ENCODE measurements at regions not wholly inside any gene's neighbourhood (a gene's known extent, or its start where the extent isn't known, plus 50 kb on each side); places are given as distances from the start of the nearest gene placed in this dataset.
A peak's percentile ranks its signal among the peaks of the same experiment; 100 is the strongest.

DNA sequence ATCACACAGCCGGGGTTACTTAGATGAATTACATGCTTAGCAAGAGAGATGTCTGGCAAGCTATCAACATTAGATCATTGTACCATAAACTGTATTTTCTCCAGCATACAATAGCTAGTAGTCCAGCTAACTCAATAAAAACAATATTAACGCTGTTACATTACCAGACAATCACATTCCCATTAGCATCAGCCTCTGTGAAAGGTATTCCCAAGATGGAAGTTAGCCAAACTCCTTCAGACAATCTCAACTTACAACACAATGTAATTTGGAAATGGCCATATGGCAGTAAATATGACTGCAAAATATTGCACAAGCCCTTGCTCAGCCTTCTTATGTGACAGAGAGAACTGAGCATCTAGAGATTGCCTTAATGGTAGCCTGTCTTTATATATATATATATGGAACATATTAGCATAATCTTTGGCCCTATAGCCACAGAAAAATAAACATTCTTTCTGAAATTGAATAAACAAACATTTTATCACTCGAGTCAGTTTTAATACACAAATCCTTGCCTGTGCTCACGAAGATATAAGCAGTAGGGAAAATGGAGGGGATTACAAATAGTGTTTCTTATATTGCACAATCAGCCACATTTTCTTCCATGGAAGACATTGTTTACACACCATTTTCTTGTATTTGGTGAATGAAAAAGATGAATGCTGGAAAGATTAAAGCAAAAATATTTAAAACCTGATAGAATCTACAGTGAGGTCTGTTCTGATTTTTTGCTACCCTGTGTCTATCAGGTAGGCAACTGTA is 1060.5 kb downstream of the DIAPH3 start:
- H3K4me1 ChIP-seq (ENCODE audit: control insufficient read depth, insufficient read depth, low read length) = no peaks in the 10 kb centered on the region
- peak; percentile 88 for TF ChIP-seq HIC1 (tag by site-specific recombination; IDR thresholded peaks at IDR 0.05)
- TF ChIP-seq ZNF600 (tag by site-specific recombination; IDR thresholded peaks at IDR 0.05) = no peak
- no peak overlapping the region for H3K4me3 ChIP-seq (ENCODE audit: low read depth, low read length)
- ChIA-PET POLR2A (no interaction called here), CTCF (interaction anchor here (0.6 kb wide), 1 partner anchor 576 kb away, joined by 3 read pairs; no protein-coding TSS in a partner anchor)
- no peaks in the 10 kb centered on the region for H3K36me3 ChIP-seq (ENCODE audit: control insufficient read depth in 2 of 2, insufficient read depth in 1 of 2, low read length in 2 of 2)
- H3K27ac ChIP-seq (ENCODE audit: extremely low read depth, low read depth, low read length) = no peak overlapping the region
- no peaks in the 10 kb centered on the region for H3K9me3 ChIP-seq (ENCODE audit: control insufficient read depth, insufficient read depth, low read depth, low read length)

DNA sequence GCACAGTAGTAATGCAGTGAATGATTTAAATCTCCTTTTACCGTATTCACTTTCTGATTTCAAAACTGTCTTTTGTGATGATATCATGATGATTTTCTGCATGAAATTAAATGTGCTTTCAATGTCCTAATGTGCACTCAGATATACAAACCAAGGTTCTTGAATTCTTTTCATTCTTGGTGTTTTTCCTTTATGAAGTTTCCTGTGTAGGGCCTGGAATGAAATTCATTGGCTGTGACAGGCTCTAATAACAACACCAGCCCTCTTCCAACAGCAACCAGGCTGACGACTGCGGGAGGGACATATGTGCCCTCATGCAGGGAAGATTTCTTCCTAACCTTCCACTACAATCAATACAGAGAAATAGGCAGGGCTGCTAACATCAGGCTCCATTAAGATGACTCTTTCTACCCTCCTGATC is 1052.0 kb downstream of the DIAPH3 start:
- Histone ChIP-seq H3K4me3 (ENCODE audit: low read depth, low read length) (no peak overlapping the region), H3K36me3 (ENCODE audit: control insufficient read depth in 2 of 2, insufficient read depth in 1 of 2, low read length in 2 of 2) (no peaks in the 10 kb centered on the region), H3K27ac (ENCODE audit: extremely low read depth, low read depth, low read length) (no peak overlapping the region), H3K4me1 (ENCODE audit: control insufficient read depth, insufficient read depth, low read length) (no peaks in the 10 kb centered on the region), H3K9me3 (ENCODE audit: control insufficient read depth, insufficient read depth, low read depth, low read length) (no peaks in the 10 kb centered on the region)
- TF ChIP-seq ZNF132 (tag by site-specific recombination; IDR thresholded peaks at IDR 0.05; ENCODE audit: borderline replicate concordance) = no peak
- no peak for TF ChIP-seq KLF10 (tag by site-specific recombination; IDR thresholded peaks at IDR 0.05)
- TF ChIP-seq ZNF777 (tag by site-specific recombination; IDR thresholded peaks at IDR 0.05; ENCODE audit: borderline replicate concordance) = no peak
- no peak for TF ChIP-seq SP7 (tag by site-specific recombination; IDR thresholded peaks at IDR 0.05)
- TF ChIP-seq, protein P1, sequence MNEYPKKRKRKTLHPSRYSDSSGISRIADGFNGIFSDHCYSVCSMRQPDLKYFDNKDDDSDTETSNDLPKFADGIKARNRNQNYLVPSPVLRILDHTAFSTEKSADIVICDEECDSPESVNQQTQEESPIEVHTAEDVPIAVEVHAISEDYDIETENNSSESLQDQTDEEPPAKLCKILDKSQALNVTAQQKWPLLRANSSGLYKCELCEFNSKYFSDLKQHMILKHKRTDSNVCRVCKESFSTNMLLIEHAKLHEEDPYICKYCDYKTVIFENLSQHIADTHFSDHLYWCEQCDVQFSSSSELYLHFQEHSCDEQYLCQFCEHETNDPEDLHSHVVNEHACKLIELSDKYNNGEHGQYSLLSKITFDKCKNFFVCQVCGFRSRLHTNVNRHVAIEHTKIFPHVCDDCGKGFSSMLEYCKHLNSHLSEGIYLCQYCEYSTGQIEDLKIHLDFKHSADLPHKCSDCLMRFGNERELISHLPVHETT (tag by site-specific recombination; IDR thresholded peaks at IDR 0.05) = no peak
- no peak for TF ChIP-seq ZBTB49 (tag by site-specific recombination; IDR thresholded peaks at IDR 0.05; ENCODE audit: low read depth)
- TF ChIP-seq ZNF366 (tag by site-specific recombination; conservative IDR thresholded peaks at IDR 0.05) = no peak
- no peak for TF ChIP-seq ZNF792 (tag by site-specific recombination; IDR thresholded peaks at IDR 0.05)
- no peak for TF ChIP-seq ZSCAN30 (tag by site-specific recombination; IDR thresholded peaks at IDR 0.05)
- no peak for TF ChIP-seq ZNF571 (tag by site-specific recombination; IDR thresholded peaks at IDR 0.05)
- no peak for TF ChIP-seq ZNF37A (tag by site-specific recombination; IDR thresholded peaks at IDR 0.05)
- TF ChIP-seq ZNF302 (tag by site-specific recombination; IDR thresholded peaks at IDR 0.05; ENCODE audit: low read depth) = no peak
- no peak for TF ChIP-seq ZBTB17 (tag by site-specific recombination; IDR thresholded peaks at IDR 0.05)
- TF ChIP-seq PRDM1 (tag by site-specific recombination; IDR thresholded peaks at IDR 0.05) = no peak
- no peak for TF ChIP-seq BCL11B (tag by site-specific recombination; IDR thresholded peaks at IDR 0.05; ENCODE audit: low read depth)
- no peak for TF ChIP-seq ZNF626 (tag by site-specific recombination; IDR thresholded peaks at IDR 0.05)
- no peak for TF ChIP-seq ZSCAN4 (tag by site-specific recombination; IDR thresholded peaks at IDR 0.05)
- TF ChIP-seq KLF16 (tag by site-specific recombination; IDR thresholded peaks at IDR 0.05) = no peak
- TF ChIP-seq ZNF654 (tag by site-specific recombination; IDR thresholded peaks at IDR 0.05; ENCODE audit: low read depth) = no peak
- no peak for TF ChIP-seq ZNF624 (tag by site-specific recombination; IDR thresholded peaks at IDR 0.05)
- ChIA-PET POLR2A (no interaction called here), CTCF (no interaction called here)

All from HEK293 (cell line).